ENCODE measurements at regions not wholly inside any gene's neighbourhood (a gene's known extent, or its start where the extent isn't known, plus 50 kb on each side); places are given as distances from the start of the nearest gene placed in this dataset.

- POLR2A ChIA-PET, result no interaction called here
- no peak overlapping the region for H3K27ac ChIP-seq (ENCODE audit: extremely low read depth, low read depth, low read length)
- no peaks in the 10 kb centered on the region for H3K36me3 ChIP-seq (ENCODE audit: control insufficient read depth in 2 of 2, insufficient read depth in 1 of 2, low read length in 2 of 2)
- no peak for TF ChIP-seq YY1 (tag by site-specific recombination; IDR thresholded peaks at IDR 0.05)
- TF ChIP-seq BCL11A (tag by site-specific recombination; IDR thresholded peaks at IDR 0.05; ENCODE audit: low read depth), result no peak
- no peak for TF ChIP-seq ZBTB21 (tag by site-specific recombination; IDR thresholded peaks at IDR 0.05)
- TF ChIP-seq ZNF776 (tag by site-specific recombination; IDR thresholded peaks at IDR 0.05; ENCODE audit: borderline replicate concordance), result no peak
- TF ChIP-seq PRDM10 (tag by site-specific recombination; IDR thresholded peaks at IDR 0.05), result no peak
- no peak for TF ChIP-seq ZNF48 (tag by site-specific recombination; IDR thresholded peaks at IDR 0.05)
- no peak for TF ChIP-seq BCL11B (tag by site-specific recombination; IDR thresholded peaks at IDR 0.05; ENCODE audit: low read depth)
- TF ChIP-seq ZNF707 (tag by site-specific recombination; IDR thresholded peaks at IDR 0.05), result no peak
- TF ChIP-seq HIC1 (tag by site-specific recombination; IDR thresholded peaks at IDR 0.05), result no peak
- TF ChIP-seq ZNF175 (tag by site-specific recombination; IDR thresholded peaks at IDR 0.05), result no peak
- TF ChIP-seq ZNF426 (tag by site-specific recombination; IDR thresholded peaks at IDR 0.05), result no peak
- no peak for TF ChIP-seq ZNF654 (tag by site-specific recombination; IDR thresholded peaks at IDR 0.05; ENCODE audit: low read depth)
- H3K4me1 ChIP-seq (ENCODE audit: control insufficient read depth, insufficient read depth, low read length), result no peaks in the 10 kb centered on the region
- CTCF ChIA-PET, result no interaction called here
- H3K9me3 ChIP-seq (ENCODE audit: control insufficient read depth, insufficient read depth, low read depth, low read length), result no peaks in the 10 kb centered on the region
- H3K4me3 ChIP-seq (ENCODE audit: low read depth, low read length), result no peak overlapping the region
Observed at GRCh38 chr3:102269406-102269805, 165.4 kb upstream of the ZPLD1 start.

GRCh38 chr3:102290241-102290640, 144.6 kb upstream of the ZPLD1 start:
- Histone ChIP-seq H3K4me3 (ENCODE audit: low read depth, low read length) (no peak overlapping the region), H3K27ac (ENCODE audit: extremely low read depth, low read depth, low read length) (no peak overlapping the region), H3K9me3 (ENCODE audit: control insufficient read depth, insufficient read depth, low read depth, low read length) (no peaks in the 10 kb centered on the region), H3K36me3 (ENCODE audit: control insufficient read depth in 2 of 2, insufficient read depth in 1 of 2, low read length in 2 of 2) (no peaks in the 10 kb centered on the region), H3K4me1 (ENCODE audit: control insufficient read depth, insufficient read depth, low read length) (no peaks in the 10 kb centered on the region)
- POLR2A ChIA-PET, result no interaction called here
- CTCF ChIA-PET, result no interaction called here
- no peak for TF ChIP-seq ZSCAN5A (tag by site-specific recombination; IDR thresholded peaks at IDR 0.05)
- TF ChIP-seq ZNF660 (tag by site-specific recombination; IDR thresholded peaks at IDR 0.05), result no peak
- TF ChIP-seq KLF17 (tag by site-specific recombination; IDR thresholded peaks at IDR 0.05), result no peak
- no peak for TF ChIP-seq ZNF19 (tag by site-specific recombination; IDR thresholded peaks at IDR 0.05; ENCODE audit: low read depth)
- no peak for TF ChIP-seq ZNF518A (tag by site-specific recombination; conservative IDR thresholded peaks at IDR 0.05; ENCODE audit: low read depth)
- no peak for TF ChIP-seq TCF7L2 (IDR thresholded peaks at IDR 0.05; ENCODE audit: borderline replicate concordance, low read depth, low read length)
- no peak for TF ChIP-seq ZNF530 (tag by site-specific recombination; IDR thresholded peaks at IDR 0.05; ENCODE audit: low read depth)

All from HEK293 (cell line).